ENCODE measurements at regions not wholly inside any gene's neighbourhood (a gene's known extent, or its start where the extent isn't known, plus 50 kb on each side); places are given as distances from the start of the nearest gene placed in this dataset.

DNA sequence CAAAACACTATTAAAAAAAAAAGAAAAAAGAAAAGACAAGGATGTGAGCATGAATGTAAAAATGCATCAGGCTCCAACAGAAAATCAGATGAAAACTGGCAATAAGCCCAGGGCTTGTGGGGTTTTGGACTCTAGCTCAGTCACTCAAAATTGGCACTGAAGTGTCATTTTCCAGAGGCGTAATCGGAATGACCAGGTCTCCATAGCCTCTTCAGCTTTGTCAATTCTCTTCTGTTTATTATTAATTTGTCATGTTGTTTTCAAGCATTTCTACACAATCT, 137.2 kb upstream of the TRHDE start:
- Histone ChIP-seq H2AFZ (ENCODE audit: low read depth, low read length, poor library complexity, severe bottlenecking) (no peak overlapping the region), H3K36me3 (ENCODE audit: control insufficient read depth in 1 of 2, insufficient read depth in 2 of 2, low read length in 2 of 2) (no peaks in the 10 kb centered on the region), H3K4me3 (replicated peaks in 1 of 2; ENCODE audit: low read depth in 1 of 2, low read length in 2 of 2) (no peak overlapping the region), H3K9me3 (ENCODE audit: control insufficient read depth in 1 of 2, insufficient read depth in 1 of 2, low read depth in 1 of 2, low read length in 2 of 2) (no peaks in the 10 kb centered on the region), H3K4me1 (ENCODE audit: control insufficient read depth in 1 of 2, insufficient read depth in 2 of 2, low read length in 2 of 2) (no peaks in the 10 kb centered on the region), H3K9me2 (ENCODE audit: insufficient read depth) (no peaks in the 10 kb centered on the region), H3K27ac (ENCODE audit: low read depth, low read length) (no peak overlapping the region), H4K20me1 (ENCODE audit: insufficient read depth) (no peaks in the 10 kb centered on the region), H3K27me3 (ENCODE audit: insufficient read depth, low read length) (no peaks in the 10 kb centered on the region), H3K79me2 (ENCODE audit: insufficient read depth, low read length) (no peaks in the 10 kb centered on the region), H3K9ac (ENCODE audit: low read length) (no peak overlapping the region), H3K4me2 (ENCODE audit: low read length) (no peak overlapping the region)
- CTCF ChIA-PET, result no interaction called here
- TF ChIP-seq CEBPB (IDR thresholded peaks at IDR 0.05; ENCODE audit: low read depth), result no peak
- POLR2A ChIA-PET, result no interaction called here
- no TSS peak for BruUV-seq (replicated peaks)
- ATAC-seq (no peak), DNase-seq (ENCODE audit: low read depth, low spot score) (no peak)
- RAD21 ChIA-PET (ENCODE audit: low non-redundant PET in 1 of 2, low total read pairs in 2 of 2, uncharacterized antibody in 2 of 2, unreplicated experiment in 2 of 2), result no interaction called here
- intact Hi-C loops (cut with micrococcal nuclease), result no loop called here

GRCh38 chr12:72136792-72137191, 135.4 kb upstream of the TRHDE start:
- no peak for ATAC-seq
- BruUV-seq (replicated peaks), result no TSS peak
- CTCF ChIA-PET, result interaction anchor here (1.2 kb wide), 1 partner anchor 13 kb away, joined by 4 read pairs; no protein-coding TSS in a partner anchor

More at GRCh38 chr12:72136792-72137191, 135.4 kb upstream of the TRHDE start:
- no peak overlapping the region for H2AFZ ChIP-seq (ENCODE audit: low read depth, low read length, poor library complexity, severe bottlenecking)
- no peaks in the 10 kb centered on the region for H3K79me2 ChIP-seq (ENCODE audit: insufficient read depth, low read length)
- H3K9me2 ChIP-seq (ENCODE audit: insufficient read depth), result no peaks in the 10 kb centered on the region
- ChIA-PET POLR2A (no interaction called here), RAD21 (ENCODE audit: low non-redundant PET in 1 of 2, low total read pairs in 2 of 2, uncharacterized antibody in 2 of 2, unreplicated experiment in 2 of 2) (no interaction called here)
- H3K27me3 ChIP-seq (ENCODE audit: insufficient read depth, low read length), result no peaks in the 10 kb centered on the region
- H3K9ac ChIP-seq (ENCODE audit: low read length), result no peak overlapping the region
- H3K36me3 ChIP-seq (ENCODE audit: control insufficient read depth in 1 of 2, insufficient read depth in 2 of 2, low read length in 2 of 2), result no peaks in the 10 kb centered on the region
- no peak for TF ChIP-seq ZBTB33 (IDR thresholded peaks at IDR 0.05; ENCODE audit: extremely low read depth, insufficient replicate concordance, low read length)
- no peak for TF ChIP-seq RAD21 (IDR thresholded peaks at IDR 0.05; ENCODE audit: low read depth)
- no peak for TF ChIP-seq ZFX (IDR thresholded peaks at IDR 0.05)
- no peak for TF ChIP-seq CBX3 (IDR thresholded peaks at IDR 0.05; ENCODE audit: low read depth)
- no peaks in the 10 kb centered on the region for H3K9me3 ChIP-seq (ENCODE audit: control insufficient read depth in 1 of 2, insufficient read depth in 1 of 2, low read depth in 1 of 2, low read length in 2 of 2)
- H3K4me2 ChIP-seq (ENCODE audit: low read length), result no peak overlapping the region
- no peak overlapping the region for H3K4me3 ChIP-seq (replicated peaks in 1 of 2; ENCODE audit: low read depth in 1 of 2, low read length in 2 of 2)
- H3K27ac ChIP-seq (ENCODE audit: low read depth, low read length), result no peak overlapping the region
- H3K4me1 ChIP-seq (ENCODE audit: control insufficient read depth in 1 of 2, insufficient read depth in 2 of 2, low read length in 2 of 2), result no peaks in the 10 kb centered on the region
- no peaks in the 10 kb centered on the region for H4K20me1 ChIP-seq (ENCODE audit: insufficient read depth)
- intact Hi-C loops (cut with micrococcal nuclease), result no loop called here
- DNase-seq (ENCODE audit: low read depth, low spot score), result no peak

Data from HCT116 (cell line).